PFSK-1 (cell line): ENCODE measurements at regions not wholly inside any gene's neighbourhood (a gene's known extent, or its start where the extent isn't known, plus 50 kb on each side); places are given as distances from the start of the nearest gene placed in this dataset.

ENCODE experiments used
- POLR2AphosphoS5 ChIP-seq: IDR thresholded peaks from 2 replicates; pipeline ENCODE4 v1.6.1; 2012; ENCODE audit warnings: low read depth, mild to moderate bottlenecking, control low read depth, low read length, moderate library complexity
- TAF1 ChIP-seq: IDR thresholded peaks from 2 replicates; pipeline ENCODE4 v1.6.1; 2012; ENCODE audit warnings: low read length, control low read depth, borderline replicate concordance; ENCODE audit not compliant: insufficient read depth

GRCh38 chrX:7215842-7216241 lies 67.9 kb upstream of the PUDP start:
- TF ChIP-seq POLR2AphosphoS5, result no peak
- no peak for TF ChIP-seq TAF1
